Liver (tissue), 8 donors: ENCODE measurements at regions not wholly inside any gene's neighbourhood (a gene's known extent, or its start where the extent isn't known, plus 50 kb on each side); places are given as distances from the start of the nearest gene placed in this dataset.

Experiments
- DNase-seq: peaks from one replicate; pipeline ENCODE4 v3.0.0-alpha.2; 2017; ENCODE audit warnings: low spot score
- H3K27ac ChIP-seq, 2 donors: one replicate each; pipeline ENCODE4 v1.7.0; 2013; ENCODE audit warnings: inconsistent platforms in 2 of 2, low read length in 2 of 2, control low read depth in 1 of 2, low read depth in 1 of 2, mild to moderate bottlenecking in 1 of 2
- H3K27me3 ChIP-seq, 4 donors: one replicate each; pipeline versions ENCODE4 v1.6.1 to v1.7.0; 2013; ENCODE audit warnings: low read length in 3 of 4, inconsistent platforms in 1 of 4, mild to moderate bottlenecking in 1 of 4, moderate library complexity in 1 of 4; ENCODE audit not compliant: control insufficient read depth in 4 of 4, insufficient read depth in 4 of 4
- H3K36me3 ChIP-seq, 4 donors: one replicate each; pipeline versions ENCODE4 v1.6.1 to v1.7.0; 2013; ENCODE audit warnings: low read length in 3 of 4, mild to moderate bottlenecking in 3 of 4, low read depth in 1 of 4, moderate library complexity in 1 of 4; ENCODE audit not compliant: control insufficient read depth in 4 of 4, insufficient read depth in 3 of 4
- H3K4me1 ChIP-seq, 4 donors: one replicate each; pipeline versions ENCODE4 v1.6.1 to v1.7.0; 2013; ENCODE audit warnings: low read length in 3 of 4, mild to moderate bottlenecking in 3 of 4, moderate library complexity in 1 of 4; ENCODE audit not compliant: control insufficient read depth in 4 of 4, insufficient read depth in 4 of 4
- H3K4me3 ChIP-seq, 3 donors: one replicate each; pipeline versions ENCODE4 v1.6.1 to v1.7.0; 2013; ENCODE audit warnings: low read length in 3 of 3, control low read depth in 1 of 3, low read depth in 1 of 3, mild to moderate bottlenecking in 1 of 3
- H3K9ac ChIP-seq, 2 donors: one replicate each; pipeline ENCODE4 v1.7.0; 2013; ENCODE audit warnings: low read length in 2 of 2, mild to moderate bottlenecking in 2 of 2, moderate library complexity in 2 of 2, control low read depth in 1 of 2, low read depth in 1 of 2
- H3K9me3 ChIP-seq, 4 donors: one replicate each; pipeline versions ENCODE4 v1.6.1 to v1.7.0; 2013; ENCODE audit warnings: low read length in 3 of 4; ENCODE audit not compliant: control insufficient read depth in 4 of 4
- ATF3 ChIP-seq: IDR thresholded peaks from 2 replicates; pipeline ENCODE4 v1.6.1; 2016; ENCODE audit warnings: antibody characterized with exemption
- CTCF ChIP-seq: fragments of 150-350 bp; IDR thresholded peaks from 2 replicates; pipeline ENCODE4 v1.5.1; 2017; ENCODE audit warnings: improper control_type of control experiment, low read depth, low read length; ENCODE audit not compliant: missing input control
- EGR1 ChIP-seq, 2 donors: IDR thresholded peaks; 2 replicates each; pipeline ENCODE4 v1.6.1; 2016 to 2018; ENCODE audit warnings: antibody characterized with exemption in 2 of 2, low read depth in 2 of 2
- FOXA1 ChIP-seq: IDR thresholded peaks from 2 replicates; pipeline ENCODE4 v1.6.1; 2016; ENCODE audit warnings: antibody characterized with exemption
- FOXA2 ChIP-seq: IDR thresholded peaks from 2 replicates; pipeline ENCODE4 v1.6.1; 2016; ENCODE audit warnings: antibody characterized with exemption
- GABPA ChIP-seq, 2 donors: IDR thresholded peaks in 1 of 2; conservative IDR thresholded peaks in 1 of 2; 2 replicates each; pipeline ENCODE4 v1.6.1; 2016; ENCODE audit warnings: antibody characterized with exemption in 2 of 2, mild to moderate bottlenecking in 1 of 2, moderate library complexity in 1 of 2
- HNF4A ChIP-seq, 2 donors: conservative IDR thresholded peaks; 2 replicates each; pipeline ENCODE4 v1.6.1; 2016; ENCODE audit warnings: antibody characterized with exemption in 2 of 2, mild to moderate bottlenecking in 2 of 2
- HNF4G ChIP-seq: IDR thresholded peaks from 2 replicates; pipeline ENCODE4 v1.6.1; 2016; ENCODE audit warnings: antibody characterized with exemption
- JUND ChIP-seq, 2 donors: IDR thresholded peaks; 2 replicates each; pipeline ENCODE4 v1.6.1; 2016; ENCODE audit warnings: antibody characterized with exemption in 2 of 2
- NR2F2 ChIP-seq: IDR thresholded peaks from 2 replicates; pipeline ENCODE4 v1.6.1; 2016; ENCODE audit warnings: antibody characterized with exemption
- RAD21 ChIP-seq, 2 donors: IDR thresholded peaks; 2 replicates each; pipeline ENCODE4 v1.6.1; 2016; ENCODE audit warnings: antibody characterized with exemption in 2 of 2, mild to moderate bottlenecking in 2 of 2
- RXRA ChIP-seq, 2 donors: IDR thresholded peaks; 2 replicates each; pipeline ENCODE4 v1.6.1; 2017 to 2018; ENCODE audit warnings: antibody characterized with exemption in 2 of 2, mild to moderate bottlenecking in 1 of 2
- SP1 ChIP-seq: IDR thresholded peaks from 2 replicates; pipeline ENCODE4 v1.6.1; 2018; ENCODE audit warnings: antibody characterized with exemption, mild to moderate bottlenecking
- TAF1 ChIP-seq: conservative IDR thresholded peaks from 2 replicates; pipeline ENCODE4 v1.6.1; 2016; ENCODE audit warnings: antibody characterized with exemption, mild to moderate bottlenecking
- YY1 ChIP-seq: IDR thresholded peaks from 2 replicates; pipeline ENCODE4 v1.6.1; 2016; ENCODE audit warnings: antibody characterized with exemption, mild to moderate bottlenecking
- ZBTB33 ChIP-seq: IDR thresholded peaks from 2 replicates; pipeline ENCODE4 v1.6.1; 2016; ENCODE audit warnings: antibody characterized with exemption
- WGBS: extraction: QIAGEN DNeasy Blood & Tissue Kit; methylation state at CpG from one replicate; pipeline ENCODE4 v1.1.7; 2013; 5-methylcytosine and 5-hydroxymethylcytosine counted together
- TF ChIP-seq, protein P1 (sequence below): IDR thresholded peaks from 2 replicates; pipeline ENCODE4 v1.6.1; 2016; ENCODE audit warnings: antibody characterized with exemption
- TF ChIP-seq, protein P2 (sequence below): IDR thresholded peaks from 2 replicates; pipeline ENCODE4 v1.6.1; 2016; ENCODE audit warnings: antibody characterized with exemption, mild to moderate bottlenecking
- donor health status: healthy.
- donor health status: healthy.
- donor health status: healthy.
- donor health status: healthy.
- donor health status: healthy.

- WGBS, result 77% methylated on average over 2 of the region's 2 CpGs
- Histone ChIP-seq H3K27me3 (no peaks in the 10 kb centered on the region), H3K9ac (no peak overlapping the region), H3K4me3 (no peak overlapping the region), H3K27ac (no peak overlapping the region), H3K36me3 (no peaks in the 10 kb centered on the region), H3K9me3 (no peaks in the 10 kb centered on the region), H3K4me1 (no peaks in the 10 kb centered on the region)
- DNase-seq, result no peak
- TF ChIP-seq GABPA (IDR thresholded peaks at IDR 0.05 in 1 of 2, conservative IDR thresholded peaks at IDR 0.05 in 1 of 2), result no peak
- no peak for TF ChIP-seq RAD21 (IDR thresholded peaks at IDR 0.05)
- no peak for TF ChIP-seq RXRA (IDR thresholded peaks at IDR 0.05)
- no peak for TF ChIP-seq SP1
- no peak for TF ChIP-seq JUND (IDR thresholded peaks at IDR 0.05)
- TF ChIP-seq CTCF, result no peak
- TF ChIP-seq EGR1 (IDR thresholded peaks at IDR 0.05; ENCODE audit: low read depth in 2 of 2), result no peak
- TF ChIP-seq ATF3, result no peak
- no peak for TF ChIP-seq FOXA1
- TF ChIP-seq, protein P1, sequence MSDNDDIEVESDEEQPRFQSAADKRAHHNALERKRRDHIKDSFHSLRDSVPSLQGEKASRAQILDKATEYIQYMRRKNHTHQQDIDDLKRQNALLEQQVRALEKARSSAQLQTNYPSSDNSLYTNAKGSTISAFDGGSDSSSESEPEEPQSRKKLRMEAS, result no peak
- TF ChIP-seq, protein P2, sequence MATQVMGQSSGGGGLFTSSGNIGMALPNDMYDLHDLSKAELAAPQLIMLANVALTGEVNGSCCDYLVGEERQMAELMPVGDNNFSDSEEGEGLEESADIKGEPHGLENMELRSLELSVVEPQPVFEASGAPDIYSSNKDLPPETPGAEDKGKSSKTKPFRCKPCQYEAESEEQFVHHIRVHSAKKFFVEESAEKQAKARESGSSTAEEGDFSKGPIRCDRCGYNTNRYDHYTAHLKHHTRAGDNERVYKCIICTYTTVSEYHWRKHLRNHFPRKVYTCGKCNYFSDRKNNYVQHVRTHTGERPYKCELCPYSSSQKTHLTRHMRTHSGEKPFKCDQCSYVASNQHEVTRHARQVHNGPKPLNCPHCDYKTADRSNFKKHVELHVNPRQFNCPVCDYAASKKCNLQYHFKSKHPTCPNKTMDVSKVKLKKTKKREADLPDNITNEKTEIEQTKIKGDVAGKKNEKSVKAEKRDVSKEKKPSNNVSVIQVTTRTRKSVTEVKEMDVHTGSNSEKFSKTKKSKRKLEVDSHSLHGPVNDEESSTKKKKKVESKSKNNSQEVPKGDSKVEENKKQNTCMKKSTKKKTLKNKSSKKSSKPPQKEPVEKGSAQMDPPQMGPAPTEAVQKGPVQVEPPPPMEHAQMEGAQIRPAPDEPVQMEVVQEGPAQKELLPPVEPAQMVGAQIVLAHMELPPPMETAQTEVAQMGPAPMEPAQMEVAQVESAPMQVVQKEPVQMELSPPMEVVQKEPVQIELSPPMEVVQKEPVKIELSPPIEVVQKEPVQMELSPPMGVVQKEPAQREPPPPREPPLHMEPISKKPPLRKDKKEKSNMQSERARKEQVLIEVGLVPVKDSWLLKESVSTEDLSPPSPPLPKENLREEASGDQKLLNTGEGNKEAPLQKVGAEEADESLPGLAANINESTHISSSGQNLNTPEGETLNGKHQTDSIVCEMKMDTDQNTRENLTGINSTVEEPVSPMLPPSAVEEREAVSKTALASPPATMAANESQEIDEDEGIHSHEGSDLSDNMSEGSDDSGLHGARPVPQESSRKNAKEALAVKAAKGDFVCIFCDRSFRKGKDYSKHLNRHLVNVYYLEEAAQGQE, result no peak
- TF ChIP-seq TAF1, result no peak
- no peak for TF ChIP-seq NR2F2
- TF ChIP-seq HNF4G, result no peak
- TF ChIP-seq YY1, result no peak
- TF ChIP-seq FOXA2, result no peak
- TF ChIP-seq ZBTB33, result no peak
- no peak for TF ChIP-seq HNF4A (conservative IDR thresholded peaks at IDR 0.05)
Measured at GRCh38 chr11:38990841-38991240, 2392.8 kb upstream of the RAG2 start.

GRCh38 chr11:38990139-38990538 lies 2392.1 kb upstream of the RAG2 start:
- Histone ChIP-seq H3K9ac (no peak overlapping the region), H3K4me1 (no peaks in the 10 kb centered on the region), H3K27me3 (no peaks in the 10 kb centered on the region), H3K36me3 (no peaks in the 10 kb centered on the region), H3K27ac (no peak overlapping the region), H3K4me3 (no peak overlapping the region), H3K9me3 (peaks cover 0 to under 1% (median 0%) of the 10 kb centered on the region in 4 donors)
- DNase-seq, result no peak
- WGBS, result 51% methylated on average over 5 of the region's 5 CpGs
- TF ChIP-seq EGR1 (IDR thresholded peaks at IDR 0.05; ENCODE audit: low read depth in 2 of 2), result no peak
- TF ChIP-seq, protein P1, result no peak
- TF ChIP-seq RXRA (IDR thresholded peaks at IDR 0.05), result no peak
- TF ChIP-seq FOXA1, result no peak
- TF ChIP-seq CTCF, result no peak
- TF ChIP-seq FOXA2, result no peak
- no peak for TF ChIP-seq TAF1
- TF ChIP-seq RAD21 (IDR thresholded peaks at IDR 0.05), result no peak
- TF ChIP-seq ATF3, result no peak
- TF ChIP-seq GABPA (IDR thresholded peaks at IDR 0.05 in 1 of 2, conservative IDR thresholded peaks at IDR 0.05 in 1 of 2), result no peak
- TF ChIP-seq JUND (IDR thresholded peaks at IDR 0.05), result no peak
- TF ChIP-seq HNF4G, result no peak
- no peak for TF ChIP-seq SP1
